K562 (cell line): ENCODE measurements at regions not wholly inside any gene's neighbourhood (a gene's known extent, or its start where the extent isn't known, plus 50 kb on each side); places are given as distances from the start of the nearest gene placed in this dataset.

Source experiments
- ATAC-seq: fragments of 200-7000 bp; cut with Tn5 transposase; 3 replicates; pipeline ENCODE4 v1.9.1; 2020; ENCODE audit warnings: moderate library complexity
- BruUV-seq: library from RNA; stranded (reverse); fragments of 400-500 nt; replicated peaks from 2 replicates; lab custom pipeline; 2021; lab: Mats Ljungman, UMichigan
- CTCF ChIA-PET: fragments of 300-600 bp; formaldehyde crosslinking; extraction: SDS; loops from one replicate; lab custom pipeline; 2021; ENCODE audit warnings: low intra/inter-chr PET ratio; lab: Yijun Ruan, JAX
- POLR2A ChIA-PET: fragments of 300-600, 350-650 bp; sonication (Branson Sonifier 250); formaldehyde crosslinking; extraction: SDS; loops from one replicate; lab custom pipeline; 2021; ENCODE audit warnings: antibody characterized with exemption, inconsistent platforms; lab: Yijun Ruan, JAX
- DNase-seq, 4 experiments: peaks; one replicate each; pipeline versions ENCODE4 v3.0.0 to v3.0.0-alpha.2; 2011 to 2018; ENCODE audit warnings: low spot score in 3 of 4, mixed read lengths in 3 of 4; ENCODE audit errors: extremely low read depth in 1 of 4
- FAIRE-seq: peaks from 2 replicates; lab custom pipeline; 2011; peaks lifted over from hg19 to GRCh38; lab: Jason Lieb, UNC
- H2AFZ ChIP-seq: 2 replicates; pipeline ENCODE4 v1.6.0; 2011; ENCODE audit warnings: low read depth, low read length, control low read depth, inconsistent platforms
- H3K27ac ChIP-seq: fragments of 200-600 bp; 3 replicates; pipeline ENCODE4 v1.8.0; 2011; ENCODE audit warnings: low read depth, mild to moderate bottlenecking, control low read depth, inconsistent platforms, low read length, moderate library complexity, mixed read lengths; ENCODE audit errors: extremely low read depth
- H3K27me3 ChIP-seq, 2 experiments: fragments of 300-600 bp in 1 of 2; 2 replicates in 1 of 2; 3 replicates in 1 of 2; pipeline versions ENCODE4 v1.6.0 to v1.8.0; 2011; ENCODE audit warnings: inconsistent platforms in 2 of 2, low read length in 2 of 2, mild to moderate bottlenecking in 1 of 2, mixed read lengths in 1 of 2, moderate library complexity in 1 of 2; ENCODE audit not compliant: control insufficient read depth in 2 of 2, insufficient read depth in 2 of 2
- H3K36me3 ChIP-seq: fragments of 300-600 bp; 3 replicates; pipeline ENCODE4 v1.8.0; 2011; ENCODE audit warnings: mild to moderate bottlenecking, low read length, inconsistent platforms; ENCODE audit not compliant: control insufficient read depth, insufficient read depth
- H3K4me1 ChIP-seq, 2 experiments: fragments of 200-600 bp in 1 of 2; replicated peaks in 1 of 2; 2 replicates in 1 of 2; 3 replicates in 1 of 2; pipeline versions ENCODE4 v1.5.1 to v1.8.0; 2011; ENCODE audit warnings: inconsistent platforms in 2 of 2, low read length in 2 of 2, mild to moderate bottlenecking in 1 of 2, mixed read lengths in 1 of 2, moderate library complexity in 1 of 2; ENCODE audit not compliant: control insufficient read depth in 2 of 2, insufficient read depth in 2 of 2
- H3K4me2 ChIP-seq: 2 replicates; pipeline ENCODE4 v1.6.1; 2011; ENCODE audit warnings: low read length, control low read depth, inconsistent platforms, mixed read lengths; ENCODE audit not compliant: insufficient read depth
- H3K4me3 ChIP-seq: fragments of 200-600 bp; sonication (generic), shearing (Covaris generic); 2 replicates; pipeline ENCODE4 v1.5.1; 2016; ENCODE audit warnings: control low read depth, inconsistent platforms
- H3K79me2 ChIP-seq: fragments of 200-600 bp; 3 replicates; pipeline ENCODE4 v1.8.0; 2011; ENCODE audit warnings: low read length, inconsistent platforms; ENCODE audit not compliant: control insufficient read depth, insufficient read depth
- H3K9ac ChIP-seq, 2 experiments: 2 replicates each; pipeline versions ENCODE4 v1.6.0 to v1.6.1; 2011; ENCODE audit warnings: low read depth in 2 of 2, low read length in 2 of 2, control low read depth in 1 of 2, inconsistent platforms in 1 of 2, mild to moderate bottlenecking in 1 of 2, mixed read lengths in 1 of 2; ENCODE audit not compliant: insufficient read depth in 1 of 2
- H3K9me1 ChIP-seq: one replicate; pipeline ENCODE4 v1.6.0; 2011; ENCODE audit warnings: inconsistent platforms, mild to moderate bottlenecking, low read length, moderate library complexity; ENCODE audit not compliant: control insufficient read depth, insufficient read depth
- H3K9me3 ChIP-seq: replicated peaks from 2 replicates; pipeline ENCODE4 v1.5.1; 2011; ENCODE audit warnings: low read depth, low read length, inconsistent platforms; ENCODE audit not compliant: control insufficient read depth, insufficient read depth
- H4K20me1 ChIP-seq: replicated peaks from 2 replicates; pipeline ENCODE4 v1.6.1; 2011; ENCODE audit warnings: low read length, inconsistent platforms, mixed read lengths; ENCODE audit not compliant: control insufficient read depth, insufficient read depth
- KLF16 ChIP-seq: IDR thresholded peaks from 2 replicates; pipeline ENCODE4 v1.6.1; 2016; ENCODE audit warnings: antibody characterized with exemption
- ZC3H4 ChIP-seq: sonication (generic); formaldehyde crosslinking; IDR thresholded peaks from 2 replicates; pipeline ENCODE4 v1.9.0; 2021; ENCODE audit warnings: missing genetic modification reagents, borderline replicate concordance
- ZNF408 ChIP-seq: fragments of 250-450 bp; sonication (Bioruptor Pico); IDR thresholded peaks from 2 replicates; pipeline ENCODE4 v1.4.0; 2020; ENCODE audit warnings: low read depth, mild to moderate bottlenecking, moderate library complexity
- ZNF830 ChIP-seq: fragments of 250-450 bp; sonication (Bioruptor Pico); IDR thresholded peaks from 2 replicates; pipeline ENCODE4 v1.5.0; 2021; ENCODE audit warnings: mild to moderate bottlenecking
- WGBS: fragments of 100-300 bp; shearing (Covaris generic); methylation state at CpG from one replicate; pipeline ENCODE4 v1.1.6; 2016; ENCODE audit warnings: low coverage, mixed read lengths; ENCODE audit not compliant: insufficient coverage; ENCODE audit errors: missing lambda C conversion rate; 5-methylcytosine and 5-hydroxymethylcytosine counted together
- in situ Hi-C: fragments of 300-500 bp; cut with MboI; formaldehyde crosslinking; loops from 4 replicates; pipeline ENCODE4 v1.15.0; 2018; ENCODE audit warnings: inconsistent platforms, mixed read lengths
- intact Hi-C: fragments of 100-400 bp; cut with micrococcal nuclease; formaldehyde crosslinking; loops from 2 replicates; pipeline ENCODE4 v1.14.2; 2022
- TF ChIP-seq, protein P1 (sequence below): sonication (generic); formaldehyde crosslinking; IDR thresholded peaks from 2 replicates; pipeline ENCODE4 v1.4.0; 2020; ENCODE audit warnings: mild to moderate bottlenecking, missing genetic modification reagents

DNA sequence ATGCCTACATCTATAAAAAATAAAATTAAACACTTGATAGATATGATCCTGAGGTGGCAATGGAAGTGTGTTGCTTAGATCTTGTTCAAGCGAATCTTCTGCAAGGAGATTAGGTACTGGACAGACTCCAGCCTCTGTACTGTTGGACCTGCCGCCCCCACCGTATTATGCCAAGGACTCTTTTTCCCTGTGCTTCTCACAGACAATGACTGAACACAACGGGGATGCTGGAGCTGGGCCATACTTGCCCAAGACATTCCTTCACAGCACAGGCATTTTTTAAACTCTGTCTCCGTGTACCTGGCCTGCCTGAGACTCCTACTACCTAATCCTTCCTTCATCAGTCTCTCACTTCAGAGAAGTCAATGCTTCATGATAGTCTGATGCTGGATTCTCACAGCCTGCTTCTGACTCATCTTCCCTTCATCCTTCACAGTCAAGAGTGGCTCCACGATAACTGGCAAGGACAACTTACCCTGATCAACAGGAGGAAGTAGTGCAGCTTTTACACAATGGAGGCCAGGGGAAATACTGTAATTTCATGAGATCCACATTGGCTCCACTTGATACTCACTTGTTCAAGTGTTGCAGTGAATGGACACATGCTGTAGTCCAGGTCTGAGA, 754.6 kb upstream of the AGA start:
- H3K9me3 ChIP-seq = no peaks in the 10 kb centered on the region
- H4K20me1 ChIP-seq = no peaks in the 10 kb centered on the region
- POLR2A ChIA-PET = no interaction called here
- intact Hi-C loops = no loop called here
- no peak overlapping the region for H3K4me3 ChIP-seq
- H3K9me1 ChIP-seq = no peaks in the 10 kb centered on the region
- H3K27ac ChIP-seq = no peak overlapping the region
- H3K9ac ChIP-seq = no peak overlapping the region
- no peaks in the 10 kb centered on the region for H3K27me3 ChIP-seq
- TF ChIP-seq, protein P1, sequence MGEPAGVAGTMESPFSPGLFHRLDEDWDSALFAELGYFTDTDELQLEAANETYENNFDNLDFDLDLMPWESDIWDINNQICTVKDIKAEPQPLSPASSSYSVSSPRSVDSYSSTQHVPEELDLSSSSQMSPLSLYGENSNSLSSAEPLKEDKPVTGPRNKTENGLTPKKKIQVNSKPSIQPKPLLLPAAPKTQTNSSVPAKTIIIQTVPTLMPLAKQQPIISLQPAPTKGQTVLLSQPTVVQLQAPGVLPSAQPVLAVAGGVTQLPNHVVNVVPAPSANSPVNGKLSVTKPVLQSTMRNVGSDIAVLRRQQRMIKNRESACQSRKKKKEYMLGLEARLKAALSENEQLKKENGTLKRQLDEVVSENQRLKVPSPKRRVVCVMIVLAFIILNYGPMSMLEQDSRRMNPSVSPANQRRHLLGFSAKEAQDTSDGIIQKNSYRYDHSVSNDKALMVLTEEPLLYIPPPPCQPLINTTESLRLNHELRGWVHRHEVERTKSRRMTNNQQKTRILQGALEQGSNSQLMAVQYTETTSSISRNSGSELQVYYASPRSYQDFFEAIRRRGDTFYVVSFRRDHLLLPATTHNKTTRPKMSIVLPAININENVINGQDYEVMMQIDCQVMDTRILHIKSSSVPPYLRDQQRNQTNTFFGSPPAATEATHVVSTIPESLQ (CRISPR knock-in tag) = no peak
- TF ChIP-seq ZNF408 (CRISPR knock-in tag) (no peak), ZNF830 (no peak), KLF16 (no peak), ZC3H4 (CRISPR knock-in tag) (no peak)
- TF ChIP-seq, all 486 proteins: peak for 0
- H2AFZ ChIP-seq = no peak overlapping the region
- BruUV-seq = no TSS peak
- CTCF ChIA-PET = no interaction called here
- 1% methylated on average over 6 of the region's 6 CpGs for WGBS
- no peaks in the 10 kb centered on the region for H3K4me1 ChIP-seq
- FAIRE-seq (no peak), ATAC-seq (no peak), DNase-seq (no peak)
- H3K36me3 ChIP-seq = no peaks in the 10 kb centered on the region
- no peaks in the 10 kb centered on the region for H3K79me2 ChIP-seq
- in situ Hi-C loops = no loop called here
- H3K4me2 ChIP-seq = no peak overlapping the region
